ENCODE measurements at regions not wholly inside any gene's neighbourhood (a gene's known extent, or its start where the extent isn't known, plus 50 kb on each side); places are given as distances from the start of the nearest gene placed in this dataset.

- Histone ChIP-seq H3K79me2 (ENCODE audit: control insufficient read depth, low read length) (no peaks in the 10 kb centered on the region), H3F3A (ENCODE audit: control insufficient read depth, insufficient read depth) (no peaks in the 10 kb centered on the region), H3K4me1 (ENCODE audit: control insufficient read depth, low read length) (no peaks in the 10 kb centered on the region), H3K27me3 (ENCODE audit: control insufficient read depth, low read length) (no peaks in the 10 kb centered on the region), H3K9me2 (replicated peaks; ENCODE audit: control insufficient read depth, low read length) (no peaks in the 10 kb centered on the region), H3K9me3 (ENCODE audit: control insufficient read depth, insufficient read depth, low read length) (no peaks in the 10 kb centered on the region), H4K20me1 (ENCODE audit: control insufficient read depth, insufficient read depth, low read depth, low read length) (no peaks in the 10 kb centered on the region), H3K36me3 (ENCODE audit: control insufficient read depth, low read length) (no peaks in the 10 kb centered on the region), H3K4me2 (ENCODE audit: low read length) (no peak overlapping the region), H3K27ac (ENCODE audit: low read depth, low read length) (no peak overlapping the region), H3K4me3 (ENCODE audit: low read length) (no peak overlapping the region)
- TF ChIP-seq EZH2phosphoT487 (IDR thresholded peaks at IDR 0.05; ENCODE audit: borderline replicate concordance, low read length) (no peak), CTCF (IDR thresholded peaks at IDR 0.05; ENCODE audit: low read depth, low read length, poor library complexity, severe bottlenecking) (no peak)
Observed at GRCh38 chr9:23309800-23310199, 516.2 kb downstream of the ELAVL2 start.

GRCh38 chr9:23314247-23314646, 511.8 kb downstream of the ELAVL2 start:
- H3K27ac ChIP-seq (ENCODE audit: low read depth, low read length) = no peak overlapping the region
- H3K4me1 ChIP-seq (ENCODE audit: control insufficient read depth, low read length) = no peaks in the 10 kb centered on the region
- H3K27me3 ChIP-seq (ENCODE audit: control insufficient read depth, low read length) = no peaks in the 10 kb centered on the region
- H3K9me2 ChIP-seq (replicated peaks; ENCODE audit: control insufficient read depth, low read length) = no peaks in the 10 kb centered on the region
- no peaks in the 10 kb centered on the region for H3K36me3 ChIP-seq (ENCODE audit: control insufficient read depth, low read length)
- no peak overlapping the region for H3K4me2 ChIP-seq (ENCODE audit: low read length)
- no peaks in the 10 kb centered on the region for H3F3A ChIP-seq (ENCODE audit: control insufficient read depth, insufficient read depth)
- no peak overlapping the region for H3K4me3 ChIP-seq (ENCODE audit: low read length)
- no peaks in the 10 kb centered on the region for H3K9me3 ChIP-seq (ENCODE audit: control insufficient read depth, insufficient read depth, low read length)
- TF ChIP-seq EZH2phosphoT487 (IDR thresholded peaks at IDR 0.05; ENCODE audit: borderline replicate concordance, low read length) (no peak), CTCF (IDR thresholded peaks at IDR 0.05; ENCODE audit: low read depth, low read length, poor library complexity, severe bottlenecking) (no peak)
- H4K20me1 ChIP-seq (ENCODE audit: control insufficient read depth, insufficient read depth, low read depth, low read length) = no peaks in the 10 kb centered on the region
- no peaks in the 10 kb centered on the region for H3K79me2 ChIP-seq (ENCODE audit: control insufficient read depth, low read length)

GRCh38 chr9:23319092-23319491, 506.9 kb downstream of the ELAVL2 start:
- Histone ChIP-seq H3K4me3 (ENCODE audit: low read length) (no peak overlapping the region), H3F3A (ENCODE audit: control insufficient read depth, insufficient read depth) (no peaks in the 10 kb centered on the region), H4K20me1 (ENCODE audit: control insufficient read depth, insufficient read depth, low read depth, low read length) (no peaks in the 10 kb centered on the region), H3K36me3 (ENCODE audit: control insufficient read depth, low read length) (no peaks in the 10 kb centered on the region), H3K4me1 (ENCODE audit: control insufficient read depth, low read length) (no peaks in the 10 kb centered on the region), H3K9me3 (ENCODE audit: control insufficient read depth, insufficient read depth, low read length) (no peaks in the 10 kb centered on the region), H3K27ac (ENCODE audit: low read depth, low read length) (no peak overlapping the region), H3K9me2 (replicated peaks; ENCODE audit: control insufficient read depth, low read length) (no peaks in the 10 kb centered on the region), H3K27me3 (ENCODE audit: control insufficient read depth, low read length) (no peaks in the 10 kb centered on the region), H3K79me2 (ENCODE audit: control insufficient read depth, low read length) (no peaks in the 10 kb centered on the region), H3K4me2 (ENCODE audit: low read length) (no peak overlapping the region)
- TF ChIP-seq EZH2phosphoT487 (IDR thresholded peaks at IDR 0.05; ENCODE audit: borderline replicate concordance, low read length) (no peak), CTCF (IDR thresholded peaks at IDR 0.05; ENCODE audit: low read depth, low read length, poor library complexity, severe bottlenecking) (no peak)

- H3F3A ChIP-seq (ENCODE audit: control insufficient read depth, insufficient read depth) = no peaks in the 10 kb centered on the region
- H4K20me1 ChIP-seq (ENCODE audit: control insufficient read depth, insufficient read depth, low read depth, low read length) = no peaks in the 10 kb centered on the region
- H3K9me2 ChIP-seq (replicated peaks; ENCODE audit: control insufficient read depth, low read length) = no peaks in the 10 kb centered on the region
- no peaks in the 10 kb centered on the region; the same call in 1 of the 2 replicates for H3K9me3 ChIP-seq (ENCODE audit: control insufficient read depth, insufficient read depth, low read length)
- H3K79me2 ChIP-seq (ENCODE audit: control insufficient read depth, low read length) = no peaks in the 10 kb centered on the region
- H3K27me3 ChIP-seq (ENCODE audit: control insufficient read depth, low read length) = no peaks in the 10 kb centered on the region
- TF ChIP-seq EZH2phosphoT487 (IDR thresholded peaks at IDR 0.05; ENCODE audit: borderline replicate concordance, low read length) = no peak
- TF ChIP-seq CTCF (IDR thresholded peaks at IDR 0.05; ENCODE audit: low read depth, low read length, poor library complexity, severe bottlenecking) = no peak
- no peaks in the 10 kb centered on the region for H3K4me1 ChIP-seq (ENCODE audit: control insufficient read depth, low read length)
- no peaks in the 10 kb centered on the region for H3K36me3 ChIP-seq (ENCODE audit: control insufficient read depth, low read length)
- no peak overlapping the region for H3K4me2 ChIP-seq (ENCODE audit: low read length)
- no peak overlapping the region for H3K27ac ChIP-seq (ENCODE audit: low read depth, low read length)
- H3K4me3 ChIP-seq (ENCODE audit: low read length) = no peak overlapping the region
Observed at GRCh38 chr9:23321049-23321448, 505.0 kb downstream of the ELAVL2 start.

Data from DOHH2 (cell line).